ENCODE measurements at regions not wholly inside any gene's neighbourhood (a gene's known extent, or its start where the extent isn't known, plus 50 kb on each side); places are given as distances from the start of the nearest gene placed in this dataset.

DNA sequence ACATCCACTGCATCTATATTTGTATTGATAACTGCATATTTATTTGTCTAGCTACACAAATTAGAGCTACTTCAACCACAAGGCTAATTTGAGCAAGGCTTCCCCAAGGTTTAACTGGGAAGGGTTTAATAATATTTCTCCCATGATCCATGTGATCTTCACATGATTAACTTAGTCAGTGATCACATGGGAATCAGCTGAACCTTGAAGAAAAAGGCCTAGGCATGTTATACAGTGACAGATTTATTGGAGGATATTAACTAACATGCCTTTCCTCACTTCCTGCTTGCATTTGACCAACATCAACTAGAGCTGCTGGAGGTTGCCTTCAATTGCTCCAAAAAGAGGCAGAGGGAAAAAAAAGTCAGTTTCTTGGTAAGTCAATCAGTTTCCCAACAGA, 417.0 kb downstream of the HAO1 start:
- TF ChIP-seq, protein P1, sequence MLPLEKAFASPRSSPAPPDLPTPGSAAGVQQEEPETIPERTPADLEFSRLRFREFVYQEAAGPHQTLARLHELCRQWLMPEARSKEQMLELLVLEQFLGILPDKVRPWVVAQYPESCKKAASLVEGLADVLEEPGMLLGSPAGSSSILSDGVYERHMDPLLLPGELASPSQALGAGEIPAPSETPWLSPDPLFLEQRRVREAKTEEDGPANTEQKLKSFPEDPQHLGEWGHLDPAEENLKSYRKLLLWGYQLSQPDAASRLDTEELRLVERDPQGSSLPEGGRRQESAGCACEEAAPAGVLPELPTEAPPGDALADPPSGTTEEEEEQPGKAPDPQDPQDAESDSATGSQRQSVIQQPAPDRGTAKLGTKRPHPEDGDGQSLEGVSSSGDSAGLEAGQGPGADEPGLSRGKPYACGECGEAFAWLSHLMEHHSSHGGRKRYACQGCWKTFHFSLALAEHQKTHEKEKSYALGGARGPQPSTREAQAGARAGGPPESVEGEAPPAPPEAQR (tag by site-specific recombination; IDR thresholded peaks at IDR 0.05) = no peak
- TF ChIP-seq CTCF (tag by site-specific recombination; IDR thresholded peaks at IDR 0.05) (no peak), ZNF416 (tag by site-specific recombination; IDR thresholded peaks at IDR 0.05) (no peak)
